Frontal cortex (tissue), 3 donors: ENCODE measurements at regions not wholly inside any gene's neighbourhood (a gene's known extent, or its start where the extent isn't known, plus 50 kb on each side); places are given as distances from the start of the nearest gene placed in this dataset.
"Not testable (repeated sequence)": the region's sequence is repeated elsewhere in the genome, so short reads cannot be mapped to it uniquely, and the experiment has no call there.

Experiments used
- DNase-seq, 2 donors: peaks; one replicate each; pipeline ENCODE4 v3.0.0; 2012; ENCODE audit warnings: low spot score in 2 of 2
- FAIRE-seq: peaks from 2 replicates; lab custom pipeline; 2012; peaks lifted over from hg19 to GRCh38; lab: Jason Lieb, UNC
- donor health status: control.
- donor health status: control.
- donor health status: control.

DNA sequence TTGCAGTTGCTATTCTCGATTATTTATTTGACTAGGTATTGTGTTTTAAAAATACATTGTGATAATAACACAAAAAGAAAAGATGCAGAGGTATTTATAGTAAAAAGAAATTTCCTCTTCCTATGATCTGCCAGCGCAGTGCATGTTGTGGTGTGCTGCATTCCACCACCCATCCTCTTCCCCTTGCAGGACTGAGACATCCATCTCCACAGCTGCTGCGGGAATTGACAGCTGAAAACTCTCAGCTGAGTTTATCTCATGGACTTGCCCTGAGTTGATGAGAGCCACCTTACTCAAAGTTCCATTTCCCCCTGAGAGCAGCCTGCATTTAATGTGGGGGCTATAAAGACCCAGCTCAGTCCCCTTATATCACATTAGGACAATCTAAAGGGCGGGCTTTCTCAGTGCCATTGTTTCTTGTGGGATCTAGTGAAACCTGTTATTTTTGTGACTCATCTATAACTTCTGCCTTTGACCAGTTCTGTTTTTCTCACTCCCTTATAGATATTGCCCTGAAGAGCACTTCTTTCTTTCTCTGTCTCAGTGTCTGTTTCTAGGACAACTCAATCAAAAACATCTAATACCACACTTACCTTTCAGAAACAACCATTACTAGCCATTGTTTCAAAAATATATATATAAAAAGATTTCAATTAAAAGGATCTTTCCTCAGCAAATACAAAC lies 698.5 kb downstream of the NR4A2 start:
- DNase-seq (no peak), FAIRE-seq (no peak)

DNA sequence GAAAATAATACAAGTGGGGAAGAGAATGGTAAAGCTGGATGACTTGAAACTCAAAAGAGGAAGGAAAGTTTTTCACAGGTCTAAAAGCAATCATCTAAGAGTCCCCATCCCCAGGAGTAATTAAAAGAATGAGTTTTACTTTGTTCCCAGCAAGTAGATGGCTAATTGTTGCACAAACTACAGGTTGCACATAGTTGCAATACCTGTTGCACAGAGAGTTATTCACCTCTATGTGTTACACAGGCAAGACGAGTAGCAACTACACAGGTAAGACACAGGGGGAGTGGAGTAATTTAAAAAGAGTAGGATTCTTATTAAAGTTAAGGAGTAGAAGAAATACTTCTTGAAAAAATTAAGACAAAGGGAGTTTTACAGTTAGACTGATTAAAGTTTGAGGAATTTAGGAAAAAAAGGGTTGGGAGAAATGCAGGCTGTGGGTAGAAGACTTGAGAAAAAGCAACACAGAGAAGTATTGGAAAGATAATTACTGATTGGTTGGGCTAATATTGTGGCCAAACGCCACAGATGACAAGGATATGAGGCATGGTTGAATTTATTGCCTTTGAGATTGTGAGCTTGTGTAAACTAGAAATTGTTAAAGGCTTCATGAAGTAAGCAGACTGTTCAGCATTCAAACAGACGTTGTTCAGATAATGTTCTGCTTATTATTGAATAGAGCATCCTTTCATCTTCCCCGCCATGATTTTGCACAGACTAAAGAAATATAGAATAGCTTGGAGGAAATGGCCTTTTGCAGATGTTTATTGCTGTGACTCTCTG lies 699.3 kb downstream of the NR4A2 start:
- DNase-seq (no peak), FAIRE-seq (no peak)

DNA sequence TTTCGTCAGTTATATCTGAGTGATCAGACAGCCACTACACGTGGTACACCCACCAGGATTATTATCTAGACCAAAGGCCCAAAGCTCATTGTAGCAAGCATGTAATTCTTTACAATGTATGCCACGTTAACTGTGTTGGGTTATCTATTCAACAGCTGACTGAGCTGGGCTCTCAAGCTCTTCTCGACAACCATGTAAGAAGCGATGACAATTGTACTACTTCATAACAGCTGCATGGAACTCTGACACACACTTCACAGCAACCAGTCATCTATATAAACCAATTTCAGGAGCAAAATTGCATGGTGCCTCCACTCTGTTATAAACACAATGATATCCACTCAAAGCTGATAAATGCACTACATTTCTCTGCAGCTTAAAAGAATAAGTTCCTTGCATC lies 701.8 kb downstream of the NR4A2 start:
- no peak for DNase-seq
- no peak for FAIRE-seq

DNA sequence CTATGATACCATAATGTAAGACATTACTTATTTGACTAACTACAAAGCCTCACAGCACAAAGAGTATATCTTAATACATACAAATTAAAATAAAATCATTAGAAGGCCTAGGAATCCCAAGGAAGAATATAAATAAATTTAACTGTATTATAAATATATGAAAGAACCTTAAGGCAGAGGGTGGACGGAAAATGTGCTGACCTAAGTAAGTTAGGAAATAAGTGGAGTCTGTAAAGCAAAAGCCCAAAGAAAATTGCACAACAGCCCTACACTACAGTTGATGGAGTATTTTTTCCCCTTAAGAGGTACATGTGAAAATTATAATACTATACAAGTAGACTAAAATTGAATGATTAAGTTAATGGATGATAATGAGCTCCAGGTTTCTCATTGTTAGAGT lies 710.1 kb downstream of the NR4A2 start:
- DNase-seq (no peak), FAIRE-seq (no peak)

DNA sequence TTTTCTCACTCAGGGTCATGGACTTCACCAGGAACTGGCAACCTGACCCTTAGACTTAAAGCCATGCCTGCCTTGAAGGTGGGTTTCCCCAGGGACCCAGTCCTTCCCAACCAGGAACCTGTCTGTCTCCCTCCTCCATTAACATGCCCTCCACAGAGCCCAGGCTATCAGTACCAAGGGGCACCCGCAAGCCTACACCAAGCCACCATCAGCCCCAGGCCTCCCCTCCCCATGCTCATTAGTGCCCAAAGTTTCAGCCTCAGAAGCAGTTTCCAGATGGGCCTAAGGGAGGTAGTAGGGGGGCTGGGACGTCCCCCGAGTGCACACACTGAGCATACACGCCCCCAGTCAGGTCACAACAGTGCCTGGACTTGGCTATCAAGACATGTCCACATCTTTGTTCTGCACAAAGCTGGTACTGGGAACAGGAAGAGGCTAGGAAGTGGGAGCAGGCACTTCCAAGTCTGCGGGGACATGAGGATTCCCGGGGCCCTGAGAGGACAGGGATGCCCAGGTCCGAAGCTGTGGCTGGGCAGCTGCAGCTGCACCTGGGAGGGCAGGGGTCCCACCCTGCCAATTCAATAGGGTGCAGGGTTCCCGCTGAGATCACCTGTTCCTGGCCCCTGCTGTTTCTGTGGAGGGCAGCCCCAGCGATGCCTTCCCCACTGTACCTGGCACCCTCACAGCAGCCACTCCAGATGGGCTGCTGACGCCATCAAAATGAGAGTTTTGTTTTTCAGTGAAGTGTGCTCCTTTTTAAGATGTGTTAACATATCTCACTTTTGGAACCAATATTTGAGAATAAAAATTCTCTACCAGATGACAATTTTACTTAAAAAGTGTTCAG lies 731.4 kb downstream of the NR4A2 start:
- DNase-seq (no peak), FAIRE-seq (no peak)

DNA sequence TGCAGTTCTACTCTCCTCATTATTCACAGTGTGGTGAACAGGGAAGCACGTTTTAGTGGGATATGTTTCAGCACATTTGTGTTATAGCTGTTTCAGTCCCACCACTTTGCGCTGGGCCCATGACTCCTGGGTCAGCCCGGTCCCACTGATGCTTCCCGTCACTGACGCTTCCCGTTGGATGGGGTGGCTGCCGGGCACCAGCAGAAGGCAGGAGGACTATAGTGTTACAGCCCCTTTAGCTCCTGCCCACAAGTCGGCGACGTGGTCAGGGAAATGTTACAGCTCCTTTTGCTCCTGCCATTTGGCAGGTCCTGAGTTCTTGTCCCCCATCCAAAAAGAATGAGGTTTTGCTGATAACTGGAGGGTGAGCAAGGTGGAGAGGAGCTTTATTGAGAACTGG lies 732.2 kb downstream of the NR4A2 start:
- DNase-seq: no peak
- FAIRE-seq: no peak

DNA sequence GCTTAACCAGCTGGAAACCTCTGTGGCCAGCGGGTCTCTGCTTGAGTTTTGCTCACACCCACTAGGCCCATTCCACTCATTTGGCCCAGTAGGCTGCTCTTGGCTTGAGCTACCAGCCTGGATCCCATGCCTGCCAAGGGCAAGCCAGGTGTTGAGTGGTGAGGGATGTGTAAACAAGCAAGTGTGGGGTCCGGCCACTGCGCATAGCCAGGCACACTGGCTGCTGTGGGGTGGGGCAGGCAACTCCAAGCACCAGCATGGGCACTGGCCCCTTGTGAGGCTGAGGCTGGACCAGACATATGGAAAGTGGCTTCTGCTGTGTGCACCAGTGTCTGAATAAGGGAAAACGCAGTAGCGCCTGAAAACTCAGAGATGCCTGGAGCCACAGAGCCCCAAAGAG lies 732.7 kb downstream of the NR4A2 start:
- FAIRE-seq (no peak), DNase-seq (no peak)

DNA sequence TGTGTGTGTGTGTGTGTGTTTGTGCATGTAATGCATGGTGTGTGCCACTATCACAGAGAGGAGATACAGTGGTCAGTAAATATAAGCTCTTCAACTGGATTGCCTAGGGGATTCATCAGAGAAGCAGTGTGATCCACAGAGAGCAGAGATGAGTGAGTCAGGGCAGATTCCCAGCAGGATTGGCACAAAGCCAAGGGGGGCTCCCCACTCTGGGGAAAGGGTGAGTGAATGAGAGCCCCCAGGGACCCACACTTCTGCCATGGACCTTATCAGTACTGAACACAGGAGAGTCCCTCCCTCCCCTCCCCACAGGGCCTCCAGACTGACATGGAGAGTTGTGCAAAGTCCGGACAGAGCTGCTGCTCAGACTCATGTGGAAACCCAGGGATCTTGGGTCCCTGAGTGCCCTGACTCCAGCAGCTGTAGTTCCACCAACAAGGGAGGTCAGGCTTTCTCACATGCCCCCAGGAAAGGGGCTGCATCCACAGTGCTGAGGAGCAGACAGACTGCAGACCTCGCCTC lies 748.8 kb downstream of the NR4A2 start:
- FAIRE-seq (no peak), DNase-seq (no peak)

DNA sequence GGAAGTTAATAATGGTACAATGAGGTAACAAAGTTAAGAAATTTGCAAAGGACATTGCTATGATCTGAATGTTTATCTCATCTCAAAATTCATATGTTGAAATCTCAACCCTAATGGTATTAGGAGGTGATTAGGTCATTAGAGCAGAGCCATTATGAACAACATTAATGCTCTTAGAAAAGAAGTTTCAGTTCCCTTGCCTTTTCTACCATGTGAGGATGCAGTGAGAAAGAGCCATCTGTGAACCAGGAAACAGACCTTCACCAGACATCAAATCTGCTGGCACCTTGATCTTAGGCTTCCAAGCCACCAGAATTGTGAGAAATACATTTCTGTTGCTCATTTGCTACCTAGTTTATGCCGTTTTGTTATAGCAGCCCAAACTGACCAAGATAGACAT lies 757.6 kb downstream of the NR4A2 start:
- DNase-seq (no peak), FAIRE-seq (no peak)

DNA sequence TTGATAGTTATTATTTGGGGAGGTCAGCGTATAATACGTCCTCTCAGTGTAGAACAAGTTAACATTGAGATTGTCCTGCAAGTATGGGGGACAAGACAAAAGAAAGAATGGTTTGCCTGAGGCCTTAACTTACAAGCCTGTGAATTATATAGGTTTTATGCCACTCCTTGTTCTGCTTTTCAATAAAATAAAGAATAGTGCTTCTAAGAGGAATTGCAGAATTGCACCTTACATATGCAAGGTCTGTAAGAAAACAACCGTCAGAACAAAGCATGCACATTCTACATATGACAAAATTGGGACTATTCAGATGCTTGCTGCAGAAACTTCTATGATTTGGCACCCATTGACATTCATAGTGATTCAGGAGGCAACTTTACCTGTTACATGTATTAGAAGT lies 785.0 kb downstream of the NR4A2 start:
- no peak for FAIRE-seq
- DNase-seq: no peak

DNA sequence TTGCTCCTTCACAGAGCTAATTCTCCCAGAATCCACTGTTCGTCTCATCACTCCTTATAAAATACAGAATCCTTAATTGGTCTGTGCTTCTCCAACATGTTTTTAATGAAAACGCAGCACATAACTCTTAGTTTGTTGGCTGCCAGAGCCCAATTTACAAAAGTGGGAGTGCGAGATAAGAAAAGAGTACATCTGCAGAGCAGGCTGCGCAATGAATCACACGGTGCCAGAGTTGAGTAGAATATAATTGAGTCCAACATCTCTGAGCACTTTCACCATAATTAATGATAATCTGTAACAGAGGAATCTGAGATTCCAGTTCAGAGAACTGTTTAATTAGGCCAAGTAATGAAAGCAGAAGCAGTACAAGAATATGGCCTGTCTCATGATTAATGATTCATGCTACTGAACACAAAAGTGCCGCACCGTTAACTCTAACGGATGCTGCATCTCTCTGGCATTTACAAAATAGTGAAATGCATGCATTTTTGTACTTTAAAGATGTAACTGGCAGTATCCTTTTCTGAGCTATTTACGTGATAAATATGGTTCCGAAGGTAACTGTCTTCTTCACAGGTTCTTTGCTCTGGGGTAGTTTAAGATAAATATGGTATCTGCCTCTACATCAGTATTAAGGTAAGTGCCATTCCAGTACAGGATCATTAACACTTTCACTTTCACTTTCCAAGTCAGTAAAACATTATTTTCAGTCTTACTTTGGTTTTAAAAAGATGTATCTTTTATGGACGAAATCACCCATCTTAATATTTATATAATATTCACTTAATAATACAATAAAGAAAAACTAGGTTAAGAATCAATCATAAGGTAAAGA lies 785.6 kb downstream of the NR4A2 start:
- no peak for DNase-seq
- no peak for FAIRE-seq

DNA sequence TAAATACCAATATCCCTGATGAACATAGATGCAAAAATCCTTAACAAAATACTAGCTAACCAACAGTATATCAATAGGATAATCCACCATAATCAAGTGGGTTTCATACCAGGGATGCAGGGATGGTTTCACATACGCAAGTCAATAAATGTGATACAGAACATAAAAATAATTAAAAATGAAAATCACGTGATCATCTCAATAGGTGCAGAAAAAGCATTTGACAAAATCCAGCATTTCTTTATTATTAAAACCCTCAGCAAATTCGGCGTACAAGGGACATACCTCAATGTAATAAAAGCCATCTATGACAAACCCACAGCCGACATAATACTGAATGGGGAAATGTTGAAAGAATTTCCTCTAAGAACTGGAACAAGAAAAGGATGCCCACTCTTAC lies 793.5 kb downstream of the NR4A2 start:
- not testable (repeated sequence) for FAIRE-seq

DNA sequence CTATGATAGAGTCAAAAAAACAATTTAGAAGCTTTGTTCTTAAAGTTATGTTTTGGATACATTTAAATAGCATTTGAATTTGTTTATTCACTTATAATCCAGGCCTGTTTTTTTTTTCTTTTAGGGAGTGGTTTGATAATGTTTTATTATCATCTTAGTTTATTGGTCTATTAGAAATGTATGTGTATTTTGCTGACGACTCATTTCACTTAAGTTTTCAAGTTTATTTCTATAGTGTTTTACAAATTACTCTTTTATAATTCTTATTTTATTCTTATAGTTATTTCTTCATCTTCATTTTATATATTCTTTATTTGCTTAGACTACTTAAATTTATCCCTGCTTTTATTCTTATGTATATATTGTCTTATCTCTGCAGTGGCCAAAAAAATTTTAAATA lies 804.5 kb downstream of the NR4A2 start:
- no peak for DNase-seq
- peak; percentile 64 for FAIRE-seq

More for the DNA sequence above, 793.5 kb downstream of the NR4A2 start:
- not testable (repeated sequence) for DNase-seq

DNA sequence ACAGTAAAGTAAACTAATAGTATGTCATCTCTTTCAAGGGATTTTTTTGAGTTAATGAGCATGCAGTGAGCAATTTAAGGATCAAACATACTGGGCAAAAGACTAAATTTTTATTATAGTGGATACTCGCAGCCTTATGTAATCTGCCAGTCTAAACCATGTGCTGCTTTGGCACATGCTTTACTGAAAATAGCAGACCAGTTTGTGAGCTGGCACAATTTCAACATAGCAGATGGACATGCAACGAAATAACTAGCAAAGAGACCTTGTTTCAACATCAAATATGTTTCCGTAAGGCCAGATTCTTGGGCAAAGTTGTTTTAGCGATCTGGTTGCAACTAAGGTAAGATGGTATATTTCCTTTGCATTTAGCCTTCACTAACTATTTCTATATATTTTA lies 807.3 kb downstream of the NR4A2 start:
- no peak for FAIRE-seq

DNA sequence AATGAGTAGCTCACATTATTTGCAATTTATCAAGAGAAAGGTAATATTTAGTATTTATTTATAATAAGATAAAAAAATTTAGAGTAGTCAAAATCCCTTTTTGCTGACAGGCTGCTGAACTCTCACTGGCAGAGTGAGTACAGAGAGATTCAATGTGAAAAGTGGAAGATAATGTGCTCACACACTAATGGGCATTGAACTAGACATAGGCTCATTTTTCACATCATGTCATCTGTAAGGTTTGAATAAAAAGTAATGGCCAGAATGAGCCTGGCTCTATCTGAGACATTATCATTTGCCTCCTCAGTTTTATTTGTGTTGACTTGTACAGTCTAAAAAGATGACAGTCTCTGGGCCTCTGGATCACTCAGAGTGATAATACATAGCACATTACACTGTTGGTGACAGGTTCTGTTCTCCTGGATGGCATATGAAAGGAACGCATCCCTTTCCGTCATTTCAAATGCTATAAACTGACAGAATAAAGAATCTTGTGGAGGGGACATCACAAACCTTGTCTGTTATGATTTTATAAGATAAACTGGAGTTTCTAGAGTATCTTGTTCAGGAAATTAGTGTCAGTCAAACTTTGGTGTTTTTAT lies 812.9 kb downstream of the NR4A2 start:
- DNase-seq: no peak
- FAIRE-seq: no peak

More for the DNA sequence above, 807.3 kb downstream of the NR4A2 start:
- DNase-seq: no peak

DNA sequence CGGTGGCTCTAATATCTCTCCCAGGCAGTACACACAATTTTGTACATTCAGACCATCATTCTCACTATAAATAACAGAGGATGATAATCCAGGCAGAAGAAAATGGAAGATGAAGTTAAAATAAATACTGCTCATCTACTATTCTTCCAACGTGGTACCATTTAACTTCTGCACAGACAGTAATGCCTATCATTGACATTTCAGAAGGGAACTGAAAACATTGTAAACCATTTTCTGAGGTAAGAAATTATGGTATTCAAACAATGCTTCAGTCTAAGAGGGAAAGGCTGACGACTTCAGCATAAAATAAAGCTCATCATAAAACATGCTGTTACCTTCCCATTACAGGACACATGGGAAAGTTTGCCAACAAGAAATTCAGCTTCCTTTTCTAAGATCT lies 814.4 kb downstream of the NR4A2 start:
- DNase-seq (no peak), FAIRE-seq (no peak)

DNA sequence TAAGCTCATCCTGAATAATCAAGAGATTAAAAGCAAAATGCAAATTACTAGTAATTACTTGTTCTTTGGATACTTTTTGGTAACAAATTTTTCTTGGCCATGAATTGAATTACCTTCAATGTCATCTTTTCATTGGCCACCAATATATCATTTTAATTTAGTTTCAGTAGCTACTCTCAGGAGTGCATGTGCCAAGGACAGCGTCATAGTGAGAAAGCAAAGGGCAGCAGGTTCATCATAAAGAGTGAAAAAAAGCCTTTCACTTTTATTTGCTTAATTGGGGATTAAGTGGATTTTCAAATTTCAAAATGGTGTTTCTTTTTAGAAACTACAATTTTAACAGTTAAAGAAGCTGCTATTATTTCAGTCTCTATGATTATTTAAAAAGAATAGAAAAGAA lies 815.2 kb downstream of the NR4A2 start:
- DNase-seq: no peak
- no peak for FAIRE-seq

DNA sequence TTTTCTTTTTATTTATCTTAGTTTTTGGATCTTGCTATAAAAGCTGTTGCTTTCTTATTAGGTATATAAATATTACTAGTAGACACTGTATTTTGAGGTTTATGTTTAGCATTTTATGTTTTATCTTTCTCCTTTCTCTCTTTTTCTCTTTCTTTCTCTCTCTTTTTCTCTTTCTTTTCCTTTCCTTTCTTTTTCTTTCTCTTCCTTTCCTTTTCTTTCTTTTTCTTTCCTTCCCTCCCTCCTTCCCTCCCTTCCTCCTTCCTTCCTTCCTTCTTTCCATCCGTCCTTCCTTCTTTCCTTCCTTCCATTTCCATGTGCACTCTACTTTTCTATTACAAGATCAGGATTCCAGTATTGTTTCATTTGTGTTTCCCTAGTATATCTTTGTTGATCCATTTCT lies 814.8 kb downstream of the KCNJ3 start:
- no peak for FAIRE-seq
- DNase-seq: no peak

DNA sequence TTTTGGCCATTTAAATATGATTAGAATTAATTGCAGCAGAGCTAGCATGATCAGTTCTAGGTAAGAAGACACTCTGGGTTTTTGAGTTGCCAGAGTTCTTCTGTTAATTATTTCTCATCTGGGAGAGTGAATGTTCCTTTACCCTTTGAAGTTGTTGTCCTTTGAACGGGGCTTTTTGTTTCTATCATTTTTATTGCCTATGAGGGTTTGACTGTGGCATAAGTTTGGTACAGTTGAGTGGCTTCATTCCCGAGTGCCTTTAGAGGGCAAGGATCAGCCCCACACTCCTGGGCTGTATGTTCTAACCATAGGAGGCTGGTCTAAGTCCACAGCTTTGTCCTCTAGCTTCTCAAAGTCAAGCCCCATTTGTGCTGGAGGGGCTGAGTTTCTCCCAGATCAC lies 804.3 kb downstream of the KCNJ3 start:
- DNase-seq: no peak
- no peak for FAIRE-seq
